CD4-positive, alpha-beta memory T cell (primary cell): ENCODE measurements at regions not wholly inside any gene's neighbourhood (a gene's known extent, or its start where the extent isn't known, plus 50 kb on each side); places are given as distances from the start of the nearest gene placed in this dataset.

ENCODE experiments used
- CTCF ChIA-PET: fragments of 350-600 bp; sonication (Branson Sonifier 250); formaldehyde crosslinking; loops from one replicate; lab custom pipeline; 2021; ENCODE audit warnings: inconsistent platforms; ENCODE audit not compliant: partially characterized antibody; lab: Charles Lee
- POLR2A ChIA-PET: fragments of 350-600 bp; sonication (Branson Sonifier 250); formaldehyde crosslinking; loops from one replicate; lab custom pipeline; 2021; ENCODE audit not compliant: partially characterized antibody; lab: Charles Lee
- DNase-seq, 5 donors: peaks; one replicate each; pipeline versions ENCODE4 v3.0.0 to v3.0.0-alpha.2; 2020 to 2022; ENCODE audit warnings: mixed read lengths in 1 of 5
- H3K27ac ChIP-seq: one replicate; pipeline ENCODE4 v1.7.0; 2013; ENCODE audit warnings: low read depth, low read length
- H3K27me3 ChIP-seq: 2 replicates; pipeline ENCODE4 v1.7.0; 2013; ENCODE audit warnings: mild to moderate bottlenecking, low read length, moderate library complexity; ENCODE audit not compliant: insufficient read depth
- H3K36me3 ChIP-seq: 2 replicates; pipeline ENCODE4 v1.7.0; 2013; ENCODE audit warnings: mild to moderate bottlenecking, low read length, moderate library complexity; ENCODE audit not compliant: insufficient read depth
- H3K4me1 ChIP-seq: 2 replicates; pipeline ENCODE4 v1.7.0; 2013; ENCODE audit warnings: mild to moderate bottlenecking, low read length, moderate library complexity; ENCODE audit not compliant: insufficient read depth
- H3K4me3 ChIP-seq, 2 donors: one replicate each; pipeline ENCODE4 v1.7.0; 2013; ENCODE audit warnings: low read length in 2 of 2, mild to moderate bottlenecking in 1 of 2
- H3K9me3 ChIP-seq, 2 donors: one replicate each; pipeline ENCODE4 v1.7.0; 2013; ENCODE audit warnings: low read length in 2 of 2, control low read depth in 1 of 2; ENCODE audit not compliant: control insufficient read depth in 1 of 2
- H3K27ac Mint-ChIP-seq, 7 donors: one replicate each; pipeline ENCODE4 v1.8.0; 2020 to 2021; ENCODE audit warnings: mixed read lengths in 7 of 7, mild to moderate bottlenecking in 6 of 7, inconsistent platforms in 3 of 7, moderate library complexity in 3 of 7
- H3K27me3 Mint-ChIP-seq, 2 donors: one replicate each; pipeline ENCODE4 v1.8.0; 2020 to 2021; ENCODE audit warnings: mixed read lengths in 2 of 2
- H3K36me3 Mint-ChIP-seq, 2 donors: one replicate each; pipeline ENCODE4 v1.8.0; 2020 to 2021; ENCODE audit warnings: mixed read lengths in 2 of 2, inconsistent platforms in 1 of 2, mild to moderate bottlenecking in 1 of 2
- H3K4me1 Mint-ChIP-seq, 4 donors: one replicate each; pipeline ENCODE4 v1.8.0; 2020 to 2021; ENCODE audit warnings: mixed read lengths in 4 of 4, mild to moderate bottlenecking in 1 of 4
- H3K4me3 Mint-ChIP-seq, 8 donors: one replicate each; pipeline ENCODE4 v1.8.0; 2020 to 2021; ENCODE audit warnings: mixed read lengths in 8 of 8, mild to moderate bottlenecking in 7 of 8, moderate library complexity in 6 of 8, inconsistent platforms in 3 of 8
- H3K9me3 Mint-ChIP-seq, 8 donors: one replicate each; pipeline ENCODE4 v1.8.0; 2020 to 2021; ENCODE audit warnings: mixed read lengths in 8 of 8, mild to moderate bottlenecking in 5 of 8, inconsistent platforms in 3 of 8, moderate library complexity in 1 of 8
- intact Hi-C: fragments of 100-400 bp; cut with micrococcal nuclease; formaldehyde crosslinking; loops from one replicate; pipeline ENCODE4 v1.15.1; 2023

DNA sequence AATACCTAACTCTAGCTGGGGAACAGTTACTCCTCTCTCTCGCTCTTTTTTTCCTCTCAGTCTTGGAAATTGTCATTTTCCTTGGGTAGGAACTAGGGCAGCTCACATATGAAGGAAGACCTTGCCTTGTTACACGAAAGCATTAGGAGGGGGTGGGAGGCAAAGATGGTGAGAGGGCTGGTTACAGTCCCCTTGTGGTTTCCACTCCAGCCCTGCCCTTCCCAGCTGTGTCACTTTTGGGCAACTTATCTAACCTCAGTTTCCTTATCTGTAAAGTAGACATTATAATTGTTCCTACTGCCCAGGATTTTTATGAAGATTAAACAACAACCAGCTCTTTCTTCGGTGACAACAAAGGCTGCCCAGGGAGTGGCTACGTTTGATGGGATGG is 196.2 kb upstream of the CLINT1 start:
- Histone ChIP-seq H3K4me1 (no peaks in the 10 kb centered on the region), H3K4me3 (no peak overlapping the region), H3K27me3 (no peaks in the 10 kb centered on the region), H3K9me3 (no peaks in the 10 kb centered on the region), H3K36me3 (no peaks in the 10 kb centered on the region), H3K27ac (no peak overlapping the region)
- Mint-ChIP-seq H3K27me3 (peaks cover 9 to 17% of the 10 kb centered on the region in 2 donors), H3K9me3 (peaks cover 0 to 2% (median 0%) of the 10 kb centered on the region in 8 donors), H3K36me3 (no peaks in the 10 kb centered on the region), H3K4me3 (no peak overlapping the region), H3K4me1 (no peaks in the 10 kb centered on the region), H3K27ac (no peak overlapping the region)
- intact Hi-C loops: no loop called here
- ChIA-PET POLR2A (no interaction called here), CTCF (no interaction called here)
- DNase-seq: no peak

DNA sequence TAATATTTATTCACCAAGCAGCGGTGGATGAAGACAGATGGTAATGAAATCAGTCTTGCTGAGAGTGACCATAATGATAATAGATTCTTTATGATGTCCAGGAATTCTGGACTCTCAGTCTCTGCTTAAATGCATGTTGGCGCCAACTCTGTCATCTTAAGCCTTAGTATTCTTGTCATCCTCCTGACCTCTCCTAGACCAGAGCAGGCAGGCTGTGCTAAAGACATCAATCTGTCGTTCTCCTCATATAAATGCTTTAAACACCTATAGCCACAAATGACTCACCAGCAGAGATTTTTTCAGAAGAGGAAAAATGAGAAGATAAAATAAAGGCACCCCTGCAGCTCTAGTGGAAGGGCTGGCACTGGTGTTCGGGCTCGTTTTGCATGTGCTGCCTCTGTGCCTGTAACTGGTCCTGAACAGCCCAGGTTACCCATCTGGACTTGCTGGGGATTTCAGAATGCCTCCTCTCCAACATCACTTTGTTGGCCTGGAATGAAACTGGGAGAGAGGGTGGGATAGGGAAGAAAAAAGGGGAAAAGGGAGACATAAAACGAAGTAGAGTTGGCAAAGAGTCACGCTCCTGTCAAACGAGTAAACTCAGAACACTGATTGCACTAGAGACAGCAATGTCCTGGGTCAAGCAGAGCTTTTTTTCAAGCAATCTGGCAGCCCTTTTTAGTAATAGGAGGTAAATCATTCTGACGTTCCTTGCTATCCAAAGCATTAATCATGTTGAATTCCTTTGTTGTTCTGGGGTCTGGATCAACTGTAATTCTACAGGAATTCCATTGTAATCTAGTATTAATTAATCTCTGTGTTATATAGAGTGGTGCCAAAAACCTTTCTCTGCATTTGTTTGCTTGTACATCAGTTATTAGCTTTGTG is 195.5 kb upstream of the CLINT1 start:
- Histone ChIP-seq H3K4me3 (no peak overlapping the region), H3K27ac (no peak overlapping the region), H3K4me1 (no peaks in the 10 kb centered on the region), H3K36me3 (no peaks in the 10 kb centered on the region), H3K27me3 (no peaks in the 10 kb centered on the region), H3K9me3 (no peaks in the 10 kb centered on the region)
- CTCF ChIA-PET: no interaction called here
- DNase-seq: no peak
- Mint-ChIP-seq H3K27me3 (peaks cover 7 to 19% of the 10 kb centered on the region in 2 donors), H3K36me3 (no peaks in the 10 kb centered on the region), H3K4me1 (no peaks in the 10 kb centered on the region), H3K9me3 (peaks cover 0 to 2% (median 0%) of the 10 kb centered on the region in 8 donors), H3K4me3 (no peak overlapping the region), H3K27ac (no peak overlapping the region)
- POLR2A ChIA-PET: no interaction called here
- intact Hi-C loops: no loop called here

GRCh38 chr5:158051036-158051435 is 192.1 kb upstream of the CLINT1 start:
- no peaks in the 10 kb centered on the region for H3K36me3 Mint-ChIP-seq

DNA sequence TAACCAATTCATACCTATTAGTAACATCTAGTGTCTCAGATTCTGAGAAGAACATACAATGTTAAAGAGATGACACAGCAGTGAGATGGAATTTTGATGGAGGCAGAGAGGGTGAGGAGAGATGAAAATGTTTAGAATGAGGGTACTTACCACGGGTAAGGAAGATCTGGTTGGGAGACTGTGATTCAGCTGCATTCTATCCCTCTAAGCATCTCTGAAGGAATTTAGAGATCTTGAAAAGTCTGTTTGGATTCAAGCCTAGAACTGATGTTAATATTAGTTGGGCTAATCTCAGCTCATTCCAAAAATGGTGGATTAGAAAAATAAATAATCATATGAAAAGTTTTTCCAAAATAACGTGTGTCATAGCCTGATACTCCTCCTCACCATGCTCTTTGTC is 191.5 kb upstream of the CLINT1 start:
- Histone ChIP-seq H3K9me3 (no peaks in the 10 kb centered on the region), H3K27me3 (no peaks in the 10 kb centered on the region), H3K27ac (no peak overlapping the region), H3K36me3 (no peaks in the 10 kb centered on the region), H3K4me3 (no peak overlapping the region), H3K4me1 (no peaks in the 10 kb centered on the region)
- Mint-ChIP-seq H3K27me3 (peaks cover 12 to 17% of the 10 kb centered on the region in 2 donors), H3K4me1 (no peaks in the 10 kb centered on the region), H3K27ac (no peak overlapping the region), H3K4me3 (no peak overlapping the region), H3K36me3 (no peaks in the 10 kb centered on the region), H3K9me3 (peaks cover 0 to 2% (median 0%) of the 10 kb centered on the region in 8 donors)
- no peak for DNase-seq
- POLR2A ChIA-PET: no interaction called here
- intact Hi-C loops: no loop called here
- CTCF ChIA-PET: interaction anchor here (1.0 kb wide), 2 partner anchors 16 to 25 kb away, joined by 3 read pairs; no protein-coding TSS in a partner anchor

More at GRCh38 chr5:158051036-158051435, 192.1 kb upstream of the CLINT1 start:
- ChIA-PET CTCF (interaction anchor here (1.0 kb wide), 2 partner anchors 16 to 24 kb away, joined by 3 read pairs; no protein-coding TSS in a partner anchor), POLR2A (no interaction called here)
- intact Hi-C loops: no loop called here
- no peak overlapping the region for H3K4me3 Mint-ChIP-seq
- Histone ChIP-seq H3K36me3 (no peaks in the 10 kb centered on the region), H3K9me3 (no peaks in the 10 kb centered on the region), H3K27me3 (no peaks in the 10 kb centered on the region), H3K4me1 (no peaks in the 10 kb centered on the region), H3K27ac (no peak overlapping the region), H3K4me3 (no peak overlapping the region)
- DNase-seq: no peak
- peaks cover 0 to 2% (median 0%) of the 10 kb centered on the region in 8 donors for H3K9me3 Mint-ChIP-seq
- H3K27me3 Mint-ChIP-seq: peaks cover 10 to 14% of the 10 kb centered on the region in 2 donors
- no peaks in the 10 kb centered on the region for H3K4me1 Mint-ChIP-seq
- H3K27ac Mint-ChIP-seq: no peak overlapping the region

DNA sequence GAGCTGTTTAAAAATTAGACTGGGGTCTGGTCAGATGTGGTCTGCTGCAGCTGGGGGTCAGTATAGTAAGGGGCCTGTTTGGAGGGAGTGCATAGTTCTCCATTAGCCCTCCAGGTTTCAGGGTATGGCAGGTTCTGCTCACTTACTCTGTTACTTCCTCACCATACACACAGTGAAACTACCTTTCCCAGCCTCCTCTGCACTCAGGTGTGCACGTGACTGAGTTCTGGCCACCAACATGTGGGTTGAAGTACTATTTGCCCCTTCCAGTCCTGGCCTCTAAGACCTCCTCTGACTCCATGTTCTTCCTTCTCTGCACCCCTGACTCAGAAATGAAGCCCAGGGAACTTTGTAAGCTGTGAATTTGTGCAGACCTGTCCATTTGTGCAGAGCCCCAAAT is 190.5 kb upstream of the CLINT1 start:
- H3K36me3 ChIP-seq: no peaks in the 10 kb centered on the region
- no peaks in the 10 kb centered on the region for H3K36me3 Mint-ChIP-seq
- H3K27me3 Mint-ChIP-seq: peaks cover 12 to 16% of the 10 kb centered on the region in 2 donors
- no peaks in the 10 kb centered on the region for H3K27me3 ChIP-seq
- no peak overlapping the region for H3K27ac Mint-ChIP-seq
- intact Hi-C loops: no loop called here
- no peak for DNase-seq
- H3K9me3 Mint-ChIP-seq: peaks cover 0 to 4% (median 0%) of the 10 kb centered on the region in 8 donors
- no peak overlapping the region for H3K4me3 Mint-ChIP-seq
- CTCF ChIA-PET: no interaction called here
- H3K27ac ChIP-seq: no peak overlapping the region
- no peaks in the 10 kb centered on the region for H3K4me1 ChIP-seq
- H3K4me3 ChIP-seq: no peak overlapping the region
- H3K4me1 Mint-ChIP-seq: no peaks in the 10 kb centered on the region
- H3K9me3 ChIP-seq: no peaks in the 10 kb centered on the region
- POLR2A ChIA-PET: no interaction called here

DNA sequence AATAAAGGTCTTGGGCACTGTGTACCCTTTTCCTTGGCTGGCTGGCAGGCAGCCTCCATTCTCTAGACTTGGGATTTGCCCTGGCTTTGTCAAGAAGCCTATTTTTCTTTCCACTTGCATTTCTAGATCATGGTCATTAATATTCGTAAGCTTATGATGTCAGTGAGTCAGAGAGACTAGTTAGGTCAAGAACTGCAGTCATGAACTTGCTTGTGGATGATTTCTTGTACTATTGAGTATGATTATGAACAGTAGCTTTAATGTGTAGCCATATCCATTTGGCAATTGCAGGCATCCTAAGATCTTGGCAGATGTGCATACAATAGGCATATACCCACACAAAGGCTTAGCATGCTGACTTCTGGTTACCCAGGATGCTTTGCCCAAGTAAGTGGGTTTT is 186.8 kb upstream of the CLINT1 start:
- Mint-ChIP-seq H3K27me3 (peaks cover 10 to 11% of the 10 kb centered on the region in 2 donors), H3K4me1 (no peaks in the 10 kb centered on the region), H3K36me3 (no peaks in the 10 kb centered on the region), H3K9me3 (peaks cover 0 to 2% (median 0%) of the 10 kb centered on the region in 8 donors), H3K27ac (no peak overlapping the region), H3K4me3 (no peak overlapping the region)
- no peak overlapping the region for H3K4me3 ChIP-seq
- POLR2A ChIA-PET: no interaction called here
- CTCF ChIA-PET: no interaction called here
- no peaks in the 10 kb centered on the region for H3K9me3 ChIP-seq
- intact Hi-C loops: no loop called here
- no peaks in the 10 kb centered on the region for H3K4me1 ChIP-seq
- no peak overlapping the region for H3K27ac ChIP-seq
- H3K36me3 ChIP-seq: no peaks in the 10 kb centered on the region
- no peaks in the 10 kb centered on the region for H3K27me3 ChIP-seq
- DNase-seq: no peak

DNA sequence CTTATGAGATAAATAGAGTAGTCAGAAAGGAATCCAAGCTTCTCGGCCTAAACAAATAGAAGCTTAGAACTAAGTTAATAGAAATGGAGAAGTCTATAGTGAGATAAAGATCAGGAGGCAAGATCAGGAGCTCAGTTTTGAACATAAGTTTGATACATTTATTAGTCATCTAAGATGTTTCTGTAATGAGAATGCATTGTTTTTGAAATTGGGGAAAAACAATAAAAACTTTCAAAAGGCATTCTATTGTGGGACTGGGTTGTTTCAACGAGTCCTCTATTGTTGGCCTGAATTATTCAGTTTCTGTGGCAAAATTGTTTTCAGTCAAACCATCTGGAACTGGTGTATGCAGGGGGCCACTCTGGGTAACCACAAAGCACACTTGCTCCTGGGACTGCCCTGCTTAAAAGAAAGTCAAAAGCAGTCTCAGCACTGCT is 181.0 kb upstream of the CLINT1 start:
- Mint-ChIP-seq H3K9me3 (peaks cover 0 to 18% (median 15%) of the 10 kb centered on the region in 8 donors), H3K27me3 (peaks cover 4 to 10% of the 10 kb centered on the region in 2 donors), H3K4me1 (no peaks in the 10 kb centered on the region), H3K4me3 (no peak overlapping the region), H3K27ac (no peak overlapping the region), H3K36me3 (peaks cover 0 to 2% of the 10 kb centered on the region in 2 donors)
- peaks cover 0 to 3% of the 10 kb centered on the region in 2 donors for H3K9me3 ChIP-seq
- intact Hi-C loops: no loop called here
- no peak overlapping the region for H3K4me3 ChIP-seq
- no peaks in the 10 kb centered on the region for H3K27me3 ChIP-seq
- H3K36me3 ChIP-seq: no peaks in the 10 kb centered on the region
- H3K27ac ChIP-seq: no peak overlapping the region
- POLR2A ChIA-PET: no interaction called here
- CTCF ChIA-PET: interaction anchor here (1.1 kb wide), 1 partner anchor 35 kb away, joined by 3 read pairs; no protein-coding TSS in a partner anchor
- no peak for DNase-seq
- no peaks in the 10 kb centered on the region for H3K4me1 ChIP-seq
